ENCODE measurements at regions not wholly inside any gene's neighbourhood (a gene's known extent, or its start where the extent isn't known, plus 50 kb on each side); places are given as distances from the start of the nearest gene placed in this dataset.

DNA sequence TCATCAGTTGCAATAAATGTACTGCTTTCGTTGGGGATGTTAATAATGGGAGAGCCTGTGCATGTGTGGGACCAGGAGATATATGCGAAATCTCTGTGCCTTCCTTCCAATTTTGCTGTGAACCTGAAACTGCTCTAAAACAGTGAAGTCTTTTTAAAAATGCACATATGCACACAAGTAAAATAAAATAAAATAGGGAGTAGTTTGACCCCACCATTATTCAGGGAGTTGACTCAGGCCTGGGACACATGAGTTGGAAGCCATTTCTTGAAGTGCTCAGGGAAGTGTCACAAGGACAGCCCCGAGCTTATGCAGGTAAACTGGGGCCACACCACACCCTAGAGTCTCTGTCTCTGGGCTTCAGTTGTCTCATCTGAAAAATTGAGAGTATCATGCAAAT lies 183.1 kb upstream of the POU2AF2 start:
- intact Hi-C loops (cut with micrococcal nuclease): no loop called here
- no peaks in the 10 kb centered on the region for H3K9me3 Mint-ChIP-seq
- no peaks in the 10 kb centered on the region for H3K27me3 Mint-ChIP-seq
- no peak overlapping the region for H3K27ac Mint-ChIP-seq
- H3K4me1 Mint-ChIP-seq (ENCODE audit: low read depth): peaks cover 5% of the 10 kb centered on the region
- no peaks in the 10 kb centered on the region for H3K36me3 Mint-ChIP-seq (ENCODE audit: low read depth)
- no peak overlapping the region for H3K4me3 Mint-ChIP-seq

DNA sequence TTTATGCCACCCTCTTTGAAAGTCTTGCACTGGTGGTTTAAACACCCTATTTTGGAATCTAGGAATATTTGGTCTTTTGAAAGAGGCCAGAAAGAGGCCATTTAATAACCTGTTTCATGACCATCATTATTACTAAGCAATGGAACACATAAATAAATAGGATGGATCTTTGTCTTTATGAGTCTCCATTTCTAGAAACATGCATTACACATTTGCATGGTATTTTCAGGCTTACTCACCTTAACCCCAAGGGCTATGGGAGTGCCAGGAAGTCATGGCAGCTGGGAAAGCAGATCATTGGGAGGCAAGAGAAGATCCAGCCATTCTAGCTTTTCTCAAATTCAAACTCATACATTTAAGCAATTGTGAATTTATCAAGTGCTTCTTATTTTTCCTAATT lies 185.8 kb upstream of the POU2AF2 start:
- no peak overlapping the region for H3K27ac Mint-ChIP-seq
- H3K4me3 Mint-ChIP-seq: no peak overlapping the region
- no peaks in the 10 kb centered on the region for H3K27me3 Mint-ChIP-seq
- no peaks in the 10 kb centered on the region for H3K9me3 Mint-ChIP-seq
- no peaks in the 10 kb centered on the region for H3K36me3 Mint-ChIP-seq (ENCODE audit: low read depth)
- intact Hi-C loops (cut with micrococcal nuclease): no loop called here
- H3K4me1 Mint-ChIP-seq (ENCODE audit: low read depth): no peaks in the 10 kb centered on the region

DNA sequence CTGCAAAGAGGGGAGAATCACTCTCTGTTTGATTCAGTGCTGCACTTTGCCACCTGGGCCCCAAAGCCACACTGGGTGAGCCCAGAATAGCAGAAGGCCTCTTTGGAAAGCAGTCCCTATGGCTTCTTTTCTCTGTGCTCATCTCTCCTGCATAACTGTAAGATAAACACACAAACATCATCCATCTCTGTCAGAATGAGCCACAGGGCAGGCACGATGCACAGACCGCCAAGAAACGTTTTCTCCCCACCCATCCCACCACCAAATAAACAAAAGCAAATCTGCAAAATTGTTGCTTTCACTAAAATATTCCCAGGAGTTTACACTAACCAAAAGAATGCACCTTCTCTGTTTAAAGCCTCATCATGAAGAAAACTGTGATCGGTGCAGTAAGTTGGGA lies 196.4 kb upstream of the POU2AF2 start:
- Mint-ChIP-seq H3K4me1 (ENCODE audit: low read depth) (peaks cover 10% of the 10 kb centered on the region), H3K27me3 (peaks cover 3% of the 10 kb centered on the region), H3K4me3 (no peak overlapping the region), H3K36me3 (ENCODE audit: low read depth) (no peaks in the 10 kb centered on the region), H3K9me3 (no peaks in the 10 kb centered on the region), H3K27ac (no peak overlapping the region)
- intact Hi-C loops (cut with micrococcal nuclease): no loop called here

DNA sequence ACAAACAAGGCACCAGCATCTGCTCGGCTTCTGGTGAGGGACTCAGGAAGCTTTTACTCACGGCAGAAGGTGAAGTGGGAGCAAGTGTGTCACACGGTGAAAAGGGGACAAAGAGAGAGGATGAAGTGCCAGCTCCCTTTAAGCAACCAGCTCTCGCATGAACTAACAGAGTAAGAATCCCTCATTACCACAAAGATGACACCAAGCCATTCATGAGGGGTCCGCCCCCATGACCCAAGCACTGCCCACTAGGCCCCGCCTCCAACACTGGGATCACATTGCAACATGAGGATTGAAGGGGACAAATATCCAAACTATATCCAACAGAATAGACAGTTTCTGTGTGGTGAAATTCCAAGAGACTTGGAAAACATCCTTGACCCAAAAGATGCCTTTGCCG lies 198.2 kb upstream of the POU2AF2 start:
- intact Hi-C loops (cut with micrococcal nuclease): no loop called here
- Mint-ChIP-seq H3K36me3 (ENCODE audit: low read depth) (no peaks in the 10 kb centered on the region), H3K9me3 (no peaks in the 10 kb centered on the region), H3K4me1 (ENCODE audit: low read depth) (peaks cover 16% of the 10 kb centered on the region), H3K27me3 (peaks cover 3% of the 10 kb centered on the region), H3K27ac (no peak overlapping the region), H3K4me3 (no peak overlapping the region)

DNA sequence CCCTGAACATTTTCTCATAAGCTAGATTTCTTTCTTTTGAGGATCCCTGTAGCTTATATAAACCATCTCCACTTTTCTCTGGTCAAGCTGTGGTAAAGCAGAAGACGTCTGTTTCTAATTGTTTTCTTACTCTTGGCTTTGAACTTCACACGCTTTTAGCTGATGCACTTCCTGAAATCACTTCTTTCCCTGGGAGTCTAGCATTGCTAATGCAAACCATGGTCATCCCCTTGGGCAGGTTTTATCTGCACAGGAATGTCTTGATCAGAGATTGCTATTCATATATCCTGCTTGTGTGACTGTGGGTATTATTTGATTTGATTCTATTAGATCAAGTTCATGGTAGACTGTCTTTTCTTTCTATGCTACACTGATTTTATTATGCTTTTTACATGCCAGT lies 199.2 kb upstream of the POU2AF2 start:
- H3K4me3 Mint-ChIP-seq: no peak overlapping the region
- H3K36me3 Mint-ChIP-seq (ENCODE audit: low read depth): no peaks in the 10 kb centered on the region
- no peak overlapping the region for H3K27ac Mint-ChIP-seq
- intact Hi-C loops (cut with micrococcal nuclease): no loop called here
- peaks cover 16% of the 10 kb centered on the region for H3K4me1 Mint-ChIP-seq (ENCODE audit: low read depth)
- H3K9me3 Mint-ChIP-seq: no peaks in the 10 kb centered on the region
- H3K27me3 Mint-ChIP-seq: peaks cover 3% of the 10 kb centered on the region

DNA sequence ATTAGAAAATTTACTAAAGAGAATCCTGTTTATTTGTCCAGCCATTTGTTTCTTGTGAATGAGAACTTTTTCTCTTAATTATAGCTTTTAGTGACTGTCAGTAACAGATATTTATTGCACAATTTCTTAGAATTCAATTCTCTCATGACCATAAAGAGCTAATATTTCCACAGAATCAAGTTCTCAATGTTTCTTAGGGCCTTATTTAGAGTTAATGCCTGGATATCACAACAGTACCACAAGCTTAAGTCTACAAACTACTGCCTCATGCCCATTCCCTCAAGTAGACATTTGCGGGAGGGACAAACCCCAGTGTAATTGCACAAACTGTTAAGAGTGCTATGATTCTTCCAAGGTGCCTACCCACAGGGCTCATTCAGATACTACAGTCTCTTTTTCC lies 199.7 kb upstream of the POU2AF2 start:
- intact Hi-C loops (cut with micrococcal nuclease): no loop called here
- peaks cover 16% of the 10 kb centered on the region for H3K4me1 Mint-ChIP-seq (ENCODE audit: low read depth)
- H3K9me3 Mint-ChIP-seq: no peaks in the 10 kb centered on the region

DNA sequence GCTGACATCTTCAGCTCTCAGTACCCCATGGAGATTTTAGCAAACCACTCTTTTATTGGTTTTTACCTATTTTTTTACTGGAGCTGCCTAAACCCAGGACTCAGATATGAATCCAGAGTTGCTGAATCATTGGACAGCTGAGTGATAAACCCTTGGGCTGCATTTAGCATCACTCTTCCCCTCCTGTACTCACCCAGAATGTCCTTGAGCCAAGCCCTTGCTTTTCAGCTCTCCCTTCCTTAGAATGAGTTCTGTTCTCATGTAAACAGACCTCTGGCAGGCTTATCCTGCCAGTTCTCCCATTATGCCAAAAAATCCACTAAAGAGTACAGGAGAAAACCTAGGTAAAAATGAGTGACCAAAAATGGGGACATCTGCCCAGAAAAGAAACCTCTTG lies 200.1 kb upstream of the POU2AF2 start:
- H3K4me1 Mint-ChIP-seq (ENCODE audit: low read depth): peaks cover 16% of the 10 kb centered on the region
- no peaks in the 10 kb centered on the region for H3K9me3 Mint-ChIP-seq
- H3K27ac Mint-ChIP-seq: no peak overlapping the region
- H3K27me3 Mint-ChIP-seq: peaks cover 3% of the 10 kb centered on the region
- no peak overlapping the region for H3K4me3 Mint-ChIP-seq
- H3K36me3 Mint-ChIP-seq (ENCODE audit: low read depth): no peaks in the 10 kb centered on the region
- intact Hi-C loops (cut with micrococcal nuclease): no loop called here

More for the DNA sequence above, 199.7 kb upstream of the POU2AF2 start:
- Mint-ChIP-seq H3K27ac (no peak overlapping the region), H3K27me3 (peaks cover 3% of the 10 kb centered on the region), H3K4me3 (no peak overlapping the region), H3K36me3 (ENCODE audit: low read depth) (no peaks in the 10 kb centered on the region)

DNA sequence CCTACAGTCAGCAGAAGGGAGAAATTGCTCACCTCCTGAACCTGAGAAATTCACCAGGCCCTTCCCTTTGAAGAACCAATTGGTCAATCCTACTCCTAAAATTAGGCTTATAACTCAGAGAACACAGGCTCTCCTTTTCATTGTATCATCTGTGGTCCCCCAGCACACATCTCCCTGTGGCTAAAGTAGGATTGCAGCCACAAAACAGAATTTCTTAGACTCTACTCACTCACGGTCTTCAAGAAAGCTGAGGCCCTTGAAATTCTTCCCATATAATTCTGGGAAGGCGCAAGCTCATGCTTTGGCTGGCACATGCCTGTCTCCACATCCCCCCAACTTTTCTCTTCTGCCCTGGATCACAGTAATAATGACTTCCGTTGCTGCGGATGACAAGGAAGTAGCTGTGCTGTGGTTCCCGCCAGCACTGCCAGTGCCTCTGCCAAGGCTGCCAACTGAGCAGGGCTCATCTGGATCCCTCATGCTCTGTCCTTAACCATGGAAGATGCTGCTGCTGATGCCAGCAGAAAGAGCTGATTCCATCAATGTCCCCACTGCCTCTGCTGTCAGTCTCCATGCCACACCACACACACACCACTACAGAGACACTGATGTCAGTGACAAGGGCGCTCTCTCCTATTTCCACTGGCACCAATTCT lies 200.6 kb upstream of the POU2AF2 start:
- intact Hi-C loops (cut with micrococcal nuclease): no loop called here
- Mint-ChIP-seq H3K4me3 (no peak overlapping the region), H3K36me3 (ENCODE audit: low read depth) (no peaks in the 10 kb centered on the region), H3K27ac (no peak overlapping the region), H3K27me3 (peaks cover 3% of the 10 kb centered on the region), H3K9me3 (no peaks in the 10 kb centered on the region), H3K4me1 (ENCODE audit: low read depth) (peaks cover 16% of the 10 kb centered on the region)

DNA sequence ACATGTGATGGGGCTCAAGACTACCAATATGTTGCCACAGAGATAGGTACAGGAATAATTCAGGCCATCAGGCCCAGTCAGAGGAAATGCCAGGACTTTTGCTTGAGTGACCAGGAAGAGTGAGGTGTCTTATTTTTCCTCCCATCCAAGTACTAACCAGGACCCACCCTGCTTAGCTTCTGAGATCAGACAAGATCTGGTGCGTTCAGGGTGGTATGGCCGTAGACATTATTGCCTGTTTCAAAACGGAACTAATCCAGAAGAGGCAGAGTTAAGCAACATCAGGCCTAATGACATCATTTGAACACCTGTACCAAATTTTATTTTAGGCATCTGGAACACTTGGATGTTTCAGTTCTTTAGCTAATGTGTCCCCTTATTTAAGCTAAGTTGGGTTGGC lies 205.5 kb upstream of the POU2AF2 start:
- Mint-ChIP-seq H3K9me3 (peaks cover 19% of the 10 kb centered on the region), H3K27me3 (peaks cover 2% of the 10 kb centered on the region)

DNA sequence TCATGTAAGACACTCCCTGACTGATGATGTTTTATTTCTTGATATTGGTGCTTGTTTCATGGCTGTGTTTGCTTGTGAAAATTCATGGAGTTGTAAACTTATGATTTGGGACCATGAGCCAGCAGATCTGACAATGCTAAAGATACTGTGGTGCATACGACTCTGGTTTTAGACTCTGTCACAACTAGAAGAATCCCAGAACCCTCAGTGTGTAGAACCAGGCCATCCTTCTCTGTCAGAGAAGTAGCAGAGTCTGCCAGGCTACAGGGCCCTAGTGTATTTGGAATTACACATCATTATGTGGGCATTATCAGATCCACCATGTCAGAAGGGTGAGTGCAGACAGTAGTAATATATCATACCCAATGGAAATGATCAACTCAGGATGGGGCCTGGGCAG lies 209.8 kb upstream of the POU2AF2 start:
- no peak overlapping the region for H3K4me3 Mint-ChIP-seq
- H3K4me1 Mint-ChIP-seq (ENCODE audit: low read depth): no peaks in the 10 kb centered on the region
- H3K36me3 Mint-ChIP-seq (ENCODE audit: low read depth): no peaks in the 10 kb centered on the region
- intact Hi-C loops (cut with micrococcal nuclease): no loop called here
- H3K27ac Mint-ChIP-seq: no peak overlapping the region
- H3K27me3 Mint-ChIP-seq: no peaks in the 10 kb centered on the region
- peaks cover 19% of the 10 kb centered on the region for H3K9me3 Mint-ChIP-seq

More for the DNA sequence above, 205.5 kb upstream of the POU2AF2 start:
- H3K4me1 Mint-ChIP-seq (ENCODE audit: low read depth): peaks cover 10% of the 10 kb centered on the region
- H3K4me3 Mint-ChIP-seq: no peak overlapping the region
- intact Hi-C loops (cut with micrococcal nuclease): no loop called here
- no peak overlapping the region for H3K27ac Mint-ChIP-seq
- no peaks in the 10 kb centered on the region for H3K36me3 Mint-ChIP-seq (ENCODE audit: low read depth)

DNA sequence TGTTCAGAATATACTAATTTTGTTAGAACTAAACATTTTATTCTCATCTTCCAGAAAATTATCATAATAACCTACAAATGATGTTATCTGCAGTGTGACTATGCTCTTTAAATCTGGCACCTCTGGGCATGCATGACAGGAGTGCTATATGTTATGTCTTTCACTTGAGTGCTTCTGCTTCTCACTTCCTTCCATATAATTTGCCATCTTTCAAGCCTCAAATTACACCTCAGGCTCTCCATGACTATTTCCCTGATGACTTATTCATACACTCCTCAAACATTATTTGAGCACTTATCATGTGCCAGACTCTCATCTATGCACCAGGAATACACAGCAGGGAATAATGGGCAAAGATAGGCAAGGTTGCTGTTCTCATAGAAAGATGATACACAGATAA lies 219.3 kb upstream of the POU2AF2 start:
- peaks cover 24% of the 10 kb centered on the region for H3K9me3 Mint-ChIP-seq
- no peak overlapping the region for H3K4me3 Mint-ChIP-seq
- no peaks in the 10 kb centered on the region for H3K36me3 Mint-ChIP-seq (ENCODE audit: low read depth)
- H3K4me1 Mint-ChIP-seq (ENCODE audit: low read depth): peaks cover 8% of the 10 kb centered on the region
- intact Hi-C loops (cut with micrococcal nuclease): no loop called here
- no peak overlapping the region for H3K27ac Mint-ChIP-seq
- H3K27me3 Mint-ChIP-seq: no peaks in the 10 kb centered on the region

DNA sequence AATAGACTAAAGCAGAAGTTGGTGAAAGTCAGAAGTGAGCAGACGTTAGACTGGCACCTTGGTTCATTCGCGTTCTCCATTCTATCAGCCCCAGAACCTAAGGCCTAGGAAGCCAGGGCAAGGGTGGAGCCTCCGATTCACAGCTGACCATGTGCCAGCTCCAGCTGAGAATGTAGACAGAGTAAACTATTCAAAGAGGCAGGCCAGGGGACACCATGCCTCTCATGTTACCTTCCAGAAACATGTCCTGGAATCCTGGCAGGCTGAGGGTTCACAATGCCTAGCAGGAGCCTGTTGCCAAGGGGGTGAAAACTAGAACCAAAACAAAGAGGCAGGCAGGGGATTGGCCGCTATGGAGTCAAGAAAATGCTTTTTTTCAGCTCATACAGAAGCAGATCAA lies 224.4 kb upstream of the POU2AF2 start:
- H3K4me1 Mint-ChIP-seq (ENCODE audit: low read depth): peaks cover 40% of the 10 kb centered on the region
- intact Hi-C loops (cut with micrococcal nuclease): no loop called here
- H3K36me3 Mint-ChIP-seq (ENCODE audit: low read depth): no peaks in the 10 kb centered on the region
- H3K27ac Mint-ChIP-seq: no peak overlapping the region
- no peaks in the 10 kb centered on the region for H3K27me3 Mint-ChIP-seq
- no peak overlapping the region for H3K4me3 Mint-ChIP-seq
- H3K9me3 Mint-ChIP-seq: no peaks in the 10 kb centered on the region

DNA sequence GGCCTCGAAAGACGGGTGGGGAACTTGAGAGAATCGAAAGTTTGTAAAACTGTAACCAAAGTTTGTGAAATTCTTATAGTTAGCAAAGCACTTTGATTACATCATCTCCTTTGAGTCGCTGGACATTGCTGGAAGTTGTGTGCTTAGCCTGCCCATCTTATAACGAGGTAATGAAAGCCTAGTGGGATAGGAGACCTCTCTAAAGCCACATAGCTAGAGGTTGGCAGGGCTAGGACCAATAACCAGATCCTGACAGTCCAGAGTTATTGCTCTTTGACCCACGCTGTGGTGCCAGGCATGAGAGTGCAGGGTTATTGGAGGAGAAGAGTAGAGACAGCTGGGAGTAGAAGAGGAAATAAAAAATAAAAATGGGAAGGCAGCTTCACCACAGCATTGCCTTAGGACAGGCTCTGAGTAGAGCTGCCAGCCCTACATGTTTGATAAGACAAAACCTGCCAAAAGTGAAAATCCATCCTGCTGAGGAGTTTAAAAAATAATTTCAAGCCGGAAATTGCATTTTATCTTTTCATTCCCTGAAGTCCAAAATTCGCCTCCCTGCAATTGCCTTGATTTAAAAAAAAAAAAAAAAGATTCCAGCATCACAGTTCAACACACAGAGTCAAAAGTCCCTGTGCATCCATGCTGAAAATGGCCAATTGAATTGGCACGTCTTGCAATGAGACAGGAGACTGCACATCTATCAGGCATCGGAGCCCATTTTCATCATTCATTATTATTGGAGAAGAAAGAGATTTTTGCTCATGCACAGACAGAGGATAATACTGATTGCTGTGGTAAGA lies 225.5 kb upstream of the POU2AF2 start:
- peaks cover 40% of the 10 kb centered on the region for H3K4me1 Mint-ChIP-seq (ENCODE audit: low read depth)
- H3K4me3 Mint-ChIP-seq: no peak overlapping the region
- intact Hi-C loops (cut with micrococcal nuclease): no loop called here
- no peaks in the 10 kb centered on the region for H3K9me3 Mint-ChIP-seq
- no peaks in the 10 kb centered on the region for H3K27me3 Mint-ChIP-seq
- no peak overlapping the region for H3K27ac Mint-ChIP-seq
- H3K36me3 Mint-ChIP-seq (ENCODE audit: low read depth): no peaks in the 10 kb centered on the region

DNA sequence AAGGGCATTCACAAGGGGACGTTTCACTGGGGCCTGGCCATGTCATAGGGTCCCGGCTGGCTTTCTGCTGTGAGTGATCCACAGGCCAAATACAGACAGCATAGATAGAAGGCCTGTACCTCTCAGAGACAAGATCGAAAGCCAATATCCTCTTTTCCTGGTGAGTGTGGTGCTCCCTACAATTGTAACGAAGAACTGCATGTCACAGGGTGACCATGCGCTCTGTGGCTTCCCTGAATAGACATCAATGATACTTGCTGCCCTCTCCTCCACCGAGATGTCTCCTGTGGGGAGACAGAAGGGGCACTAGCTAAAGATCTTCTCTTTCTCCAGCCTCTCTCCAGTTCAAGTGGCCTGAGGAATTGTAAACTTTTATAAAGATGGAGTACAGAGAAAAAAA lies 226.1 kb upstream of the POU2AF2 start:
- Mint-ChIP-seq H3K4me1 (ENCODE audit: low read depth) (peaks cover 46% of the 10 kb centered on the region), H3K9me3 (no peaks in the 10 kb centered on the region), H3K4me3 (no peak overlapping the region), H3K27ac (no peak overlapping the region), H3K36me3 (ENCODE audit: low read depth) (no peaks in the 10 kb centered on the region), H3K27me3 (no peaks in the 10 kb centered on the region)
- intact Hi-C loops (cut with micrococcal nuclease): no loop called here

DNA sequence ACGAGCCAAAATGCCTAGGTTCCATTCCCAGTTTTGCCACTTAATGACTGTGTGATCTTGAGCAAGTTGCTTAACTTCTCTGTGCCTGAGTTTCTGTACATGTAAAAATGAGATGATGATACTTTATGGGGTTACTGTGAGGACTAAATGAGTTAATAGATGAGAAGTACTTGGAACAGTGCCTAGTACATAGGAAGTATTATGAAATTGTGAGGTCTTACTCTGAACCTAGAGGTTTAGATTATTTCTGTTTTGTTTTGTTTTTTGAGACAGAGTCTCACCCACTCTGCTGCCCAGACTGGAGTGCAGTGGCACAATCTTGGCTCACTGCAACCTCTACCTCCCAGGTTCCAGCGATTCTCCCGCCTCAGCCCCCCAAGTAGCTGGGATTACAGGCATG lies 227.0 kb upstream of the POU2AF2 start:
- Mint-ChIP-seq H3K27ac (no peak overlapping the region), H3K27me3 (no peaks in the 10 kb centered on the region), H3K9me3 (no peaks in the 10 kb centered on the region), H3K4me3 (no peak overlapping the region), H3K36me3 (ENCODE audit: low read depth) (no peaks in the 10 kb centered on the region), H3K4me1 (ENCODE audit: low read depth) (peaks cover 52% of the 10 kb centered on the region)
- intact Hi-C loops (cut with micrococcal nuclease): no loop called here
